H1 (cell line): ENCODE measurements at regions not wholly inside any gene's neighbourhood (a gene's known extent, or its start where the extent isn't known, plus 50 kb on each side); places are given as distances from the start of the nearest gene placed in this dataset.

ENCODE experiments used
- CTCF ChIA-PET: fragments of 300-600 bp; sonication (Branson Sonifier 250); formaldehyde crosslinking; loops from one replicate; lab custom pipeline; 2021; ENCODE audit not compliant: partially characterized antibody; lab: Charles Lee
- POLR2A ChIA-PET: fragments of 300-600 bp; sonication (Branson Sonifier 250); formaldehyde crosslinking; loops from one replicate; lab custom pipeline; 2021; ENCODE audit warnings: inconsistent platforms; ENCODE audit not compliant: partially characterized antibody; lab: Charles Lee
- DNase-seq, 2 experiments: peaks; one replicate each; pipeline versions ENCODE4 v3.0.0 to v3.0.0-alpha.2; 2010 to 2022; ENCODE audit warnings: low spot score in 2 of 2, low read depth in 1 of 2, mixed read lengths in 1 of 2
- FAIRE-seq: peaks from 2 replicates; lab custom pipeline; 2011; peaks lifted over from hg19 to GRCh38; lab: Jason Lieb, UNC
- H2AFZ ChIP-seq: 2 replicates; pipeline ENCODE4 v1.8.1; 2012; ENCODE audit warnings: low read length, inconsistent platforms
- H2AK5ac ChIP-seq: 2 replicates; pipeline ENCODE4 v1.6.1; 2013; ENCODE audit warnings: low read depth, low read length
- H2BK120ac ChIP-seq: replicated peaks from 2 replicates; pipeline ENCODE3; 2013; ENCODE audit warnings: low read depth, low read length, inconsistent platforms
- H2BK12ac ChIP-seq: 2 replicates; pipeline ENCODE4 v1.6.1; 2013; ENCODE audit warnings: low read depth, low read length
- H2BK15ac ChIP-seq: 2 replicates; pipeline ENCODE4 v1.6.1; 2013; ENCODE audit warnings: low read length
- H2BK20ac ChIP-seq: 2 replicates; pipeline ENCODE4 v1.6.1; 2013; ENCODE audit warnings: low read length
- H2BK5ac ChIP-seq: 2 replicates; pipeline ENCODE4 v1.6.1; 2013; ENCODE audit warnings: low read depth, low read length
- H3K14ac ChIP-seq: 2 replicates; pipeline ENCODE4 v1.6.1; 2013; ENCODE audit warnings: inconsistent platforms; ENCODE audit not compliant: insufficient read length
- H3K18ac ChIP-seq: 2 replicates; pipeline ENCODE4 v1.6.1; 2013; ENCODE audit warnings: low read length; ENCODE audit errors: extremely low read depth
- H3K23ac ChIP-seq: 2 replicates; pipeline ENCODE4 v1.6.1; 2013; ENCODE audit warnings: inconsistent platforms; ENCODE audit not compliant: insufficient read length
- H3K23me2 ChIP-seq: 2 replicates; pipeline ENCODE4 v1.6.1; 2013; ENCODE audit warnings: low read depth, low read length
- H3K27ac ChIP-seq: 2 replicates; pipeline ENCODE4 v1.6.1; 2011; ENCODE audit warnings: low read depth, low read length, inconsistent platforms
- H3K27me3 ChIP-seq, 4 experiments: replicated peaks in 1 of 4; 1 replicate in 1 of 4; 2 replicates in 3 of 4; pipeline versions ENCODE4 v1.6.1 to v1.8.1; 2011 to 2013; ENCODE audit warnings: low read length in 3 of 4, mild to moderate bottlenecking in 3 of 4, inconsistent platforms in 2 of 4, mixed read lengths in 2 of 4, moderate library complexity in 1 of 4; ENCODE audit not compliant: control insufficient read depth in 3 of 4, insufficient read depth in 3 of 4; ENCODE audit errors: extremely low read depth in 1 of 4
- H3K36me3 ChIP-seq, 4 experiments: 2 replicates each; pipeline versions ENCODE4 v1.6.1 to v1.8.1; 2011 to 2013; ENCODE audit warnings: mild to moderate bottlenecking in 4 of 4, low read length in 3 of 4, moderate library complexity in 2 of 4, control low read depth in 1 of 4, inconsistent platforms in 1 of 4; ENCODE audit not compliant: insufficient read depth in 4 of 4, control insufficient read depth in 2 of 4
- H3K4ac ChIP-seq: replicated peaks from 2 replicates; pipeline ENCODE3; 2013; ENCODE audit warnings: low read length, low read depth, mixed read lengths, inconsistent platforms; ENCODE audit not compliant: insufficient read length
- H3K4me1 ChIP-seq, 4 experiments: replicated peaks in 1 of 4; 1 replicate in 1 of 4; 2 replicates in 3 of 4; pipeline versions ENCODE4 v1.6.1 to v1.8.1; 2011 to 2013; ENCODE audit warnings: low read length in 3 of 4, inconsistent platforms in 2 of 4, mixed read lengths in 1 of 4; ENCODE audit not compliant: insufficient read depth in 4 of 4, control insufficient read depth in 3 of 4
- H3K4me2 ChIP-seq, 2 experiments: 2 replicates each; pipeline versions ENCODE4 v1.6.1 to v1.8.1; 2011 to 2013; ENCODE audit warnings: low read depth in 2 of 2, low read length in 2 of 2, control low read depth in 1 of 2, inconsistent platforms in 1 of 2, mild to moderate bottlenecking in 1 of 2; ENCODE audit not compliant: insufficient read depth in 1 of 2
- H3K4me3 ChIP-seq, 4 experiments: fragments of 200-600, 300-600 bp in 1 of 4; sonication (generic), shearing (Covaris generic), sonication (Bioruptor Twin) in 1 of 4; 2 replicates each; pipeline versions ENCODE4 v1.5.1 to v1.8.1; 2011 to 2016; ENCODE audit warnings: low read length in 4 of 4, low read depth in 3 of 4, control low read depth in 2 of 4, inconsistent platforms in 2 of 4, mild to moderate bottlenecking in 2 of 4, mixed read lengths in 1 of 4, moderate library complexity in 1 of 4; ENCODE audit not compliant: insufficient read depth in 2 of 4; ENCODE audit errors: extremely low read depth in 1 of 4
- H3K56ac ChIP-seq: replicated peaks from 2 replicates; pipeline ENCODE3; 2013; ENCODE audit warnings: low read depth, mild to moderate bottlenecking, mixed read lengths, low read length, inconsistent platforms; ENCODE audit not compliant: insufficient read length
- H3K79me1 ChIP-seq: 2 replicates; pipeline ENCODE4 v1.6.1; 2013; ENCODE audit warnings: low read depth, low read length, control low read depth
- H3K79me2 ChIP-seq, 2 experiments: 2 replicates each; pipeline versions ENCODE4 v1.6.1 to v1.8.1; 2012 to 2013; ENCODE audit warnings: low read length in 2 of 2, mild to moderate bottlenecking in 2 of 2, inconsistent platforms in 1 of 2; ENCODE audit not compliant: insufficient read depth in 2 of 2, control insufficient read depth in 1 of 2
- H3K9ac ChIP-seq, 4 experiments: replicated peaks in 1 of 4; 1 replicate in 1 of 4; 2 replicates in 3 of 4; pipeline versions ENCODE4 v1.6.1 to v1.8.1; 2011 to 2013; ENCODE audit warnings: low read depth in 3 of 4, low read length in 3 of 4, control low read depth in 2 of 4, mild to moderate bottlenecking in 2 of 4, moderate library complexity in 2 of 4, inconsistent platforms in 1 of 4; ENCODE audit errors: extremely low read depth in 1 of 4
- H3K9me3 ChIP-seq, 2 experiments: 2 replicates each; pipeline versions ENCODE4 v1.6.1 to v1.8.1; 2012 to 2013; ENCODE audit warnings: mild to moderate bottlenecking in 2 of 2, moderate library complexity in 2 of 2, control low read depth in 1 of 2, inconsistent platforms in 1 of 2, low read depth in 1 of 2, low read length in 1 of 2, mixed read lengths in 1 of 2; ENCODE audit not compliant: insufficient read depth in 2 of 2
- H4K20me1 ChIP-seq, 2 experiments: replicated peaks in 1 of 2; 2 replicates each; pipeline versions ENCODE3 to v1.8.1; 2011 to 2013; ENCODE audit warnings: inconsistent platforms in 2 of 2, low read length in 2 of 2, mild to moderate bottlenecking in 1 of 2; ENCODE audit not compliant: insufficient read depth in 2 of 2, control insufficient read depth in 1 of 2
- H4K5ac ChIP-seq: 2 replicates; pipeline ENCODE4 v1.6.1; 2013; ENCODE audit warnings: low read length, low read depth, mixed read lengths, inconsistent platforms; ENCODE audit not compliant: insufficient read length
- H4K8ac ChIP-seq: 2 replicates; pipeline ENCODE4 v1.8.0; 2013; ENCODE audit warnings: mild to moderate bottlenecking, moderate library complexity, low read length, inconsistent platforms; ENCODE audit not compliant: insufficient read depth; ENCODE audit errors: extremely low read depth
- H4K91ac ChIP-seq: replicated peaks from 2 replicates; pipeline ENCODE3; 2013; ENCODE audit warnings: low read length, mixed read lengths, inconsistent platforms; ENCODE audit not compliant: insufficient read length
- ATF3 ChIP-seq: IDR thresholded peaks from 2 replicates; pipeline ENCODE4 v1.6.1; 2011; ENCODE audit warnings: low read depth, mild to moderate bottlenecking, low read length; ENCODE audit not compliant: insufficient read depth
- GABPA ChIP-seq: IDR thresholded peaks from 2 replicates; pipeline ENCODE4 v1.6.1; 2011; ENCODE audit warnings: mild to moderate bottlenecking, low read length, moderate library complexity, borderline replicate concordance; ENCODE audit not compliant: insufficient read depth
- JUND ChIP-seq: IDR thresholded peaks from 2 replicates; pipeline ENCODE4 v1.6.1; 2011; ENCODE audit warnings: mild to moderate bottlenecking, improper control_type of control experiment, low read length
- POLR2A ChIP-seq, 2 experiments: IDR thresholded peaks; 1 replicate in 1 of 2; 2 replicates in 1 of 2; pipeline ENCODE4 v1.6.1; 2011; ENCODE audit warnings: low read depth in 2 of 2, low read length in 2 of 2, mild to moderate bottlenecking in 2 of 2; ENCODE audit errors: control extremely low read depth in 1 of 2
- POU5F1 ChIP-seq: IDR thresholded peaks from 2 replicates; pipeline ENCODE4 v1.6.1; 2011; ENCODE audit warnings: low read depth, mild to moderate bottlenecking, low read length, moderate library complexity
- SP1 ChIP-seq: IDR thresholded peaks from 2 replicates; pipeline ENCODE4 v1.6.1; 2011; ENCODE audit warnings: low read depth, low read length
- SP2 ChIP-seq: IDR thresholded peaks from 2 replicates; pipeline ENCODE4 v1.6.1; 2012; ENCODE audit warnings: mild to moderate bottlenecking, low read length, inconsistent platforms
- TBP ChIP-seq: IDR thresholded peaks from 2 replicates; pipeline ENCODE4 v1.6.1; 2011; ENCODE audit warnings: low read depth, low read length, improper control_type of control experiment
- TEAD4 ChIP-seq: IDR thresholded peaks from 2 replicates; pipeline ENCODE4 v1.6.1; 2012; ENCODE audit warnings: low read depth, low read length, inconsistent platforms, mixed read lengths
- ZNF274 ChIP-seq: IDR thresholded peaks from 2 replicates; pipeline ENCODE4 v1.7.0; 2012; ENCODE audit warnings: low read length, borderline replicate concordance; ENCODE audit errors: extremely low read depth
- WGBS, 2 experiments: shearing (Covaris generic) in 1 of 2; methylation state at CpG; one replicate each; pipeline versions ENCODE4 v1.1.6 to v1.1.7; 2013 to 2015; ENCODE audit warnings: low lambda C conversion rate in 2 of 2, mixed read lengths in 2 of 2, inconsistent platforms in 1 of 2, low coverage in 1 of 2, missing lambda C conversion rate in 1 of 2; ENCODE audit not compliant: insufficient replicate concordance in 2 of 2, insufficient coverage in 1 of 2, insufficient read length in 1 of 2; ENCODE audit errors: extremely low coverage in 1 of 2, missing lambda C conversion rate in 1 of 2; 5-methylcytosine and 5-hydroxymethylcytosine counted together

- no peak overlapping the region for H2BK120ac ChIP-seq
- H4K8ac ChIP-seq: no peak overlapping the region
- peaks cover 87 to 95% of the 10 kb centered on the region in 2 experiments for H3K9me3 ChIP-seq
- FAIRE-seq (no peak), DNase-seq (no peak)
- no peak overlapping the region for H3K27ac ChIP-seq
- H3K4me1 ChIP-seq: no peaks in the 10 kb centered on the region
- H3K23ac ChIP-seq: no peak overlapping the region
- no peak overlapping the region for H3K4me2 ChIP-seq
- H3K18ac ChIP-seq: no peak overlapping the region
- no peaks in the 10 kb centered on the region for H3K23me2 ChIP-seq
- H3K56ac ChIP-seq: no peak overlapping the region
- WGBS, 2 experiments: 88% methylated on average over 3 of the region's 3 CpGs; no CpG with 5 or more reads in 1 of the 2 experiments
- H3K79me1 ChIP-seq: no peaks in the 10 kb centered on the region
- H3K9ac ChIP-seq: no peak overlapping the region
- no peaks in the 10 kb centered on the region for H3K36me3 ChIP-seq
- H3K27me3 ChIP-seq: no peaks in the 10 kb centered on the region
- H3K4ac ChIP-seq: no peak overlapping the region
- POLR2A ChIA-PET: no interaction called here
- H2BK12ac ChIP-seq: no peak overlapping the region
- no peak overlapping the region for H2AK5ac ChIP-seq
- no peak overlapping the region for H2BK15ac ChIP-seq
- no peak overlapping the region for H2AFZ ChIP-seq
- H2BK5ac ChIP-seq: no peak overlapping the region
- no peak overlapping the region for H4K5ac ChIP-seq
- H4K91ac ChIP-seq: no peak overlapping the region
- no peak overlapping the region for H2BK20ac ChIP-seq
- no peaks in the 10 kb centered on the region for H4K20me1 ChIP-seq
- H3K79me2 ChIP-seq: no peaks in the 10 kb centered on the region
- CTCF ChIA-PET: no interaction called here
- H3K14ac ChIP-seq: no peak overlapping the region
- no peak overlapping the region for H3K4me3 ChIP-seq
- TF ChIP-seq POU5F1 (no peak), POLR2A (IDR thresholded peaks at IDR 0.05; ENCODE audit: control extremely low read depth in 1 of 2, low read depth in 2 of 2, low read length in 2 of 2) (no peak), JUND (no peak), TBP (no peak), GABPA (no peak), ATF3 (no peak), TEAD4 (no peak), ZNF274 (no peak), SP2 (no peak), SP1 (no peak)
Observed at GRCh38 chr18:14922031-14922430, 174.1 kb downstream of the ANKRD30B start.
